H9 (cell line): ENCODE measurements at regions not wholly inside any gene's neighbourhood (a gene's known extent, or its start where the extent isn't known, plus 50 kb on each side); places are given as distances from the start of the nearest gene placed in this dataset.

Experiments
- DNase-seq: peaks from one replicate; pipeline ENCODE4 v3.0.0-alpha.2; 2017
- H2AFZ ChIP-seq: one replicate; pipeline ENCODE4 v1.6.1; 2013; ENCODE audit warnings: mild to moderate bottlenecking, low read length, control low read depth, moderate library complexity
- H2AK5ac ChIP-seq: 2 replicates; pipeline ENCODE4 v1.6.1; 2013; ENCODE audit warnings: low read length, control low read depth, mixed read lengths; ENCODE audit not compliant: insufficient read length
- H2BK120ac ChIP-seq: one replicate; pipeline ENCODE4 v1.6.1; 2013; ENCODE audit warnings: low read depth, mild to moderate bottlenecking, low read length, control low read depth, inconsistent platforms; ENCODE audit not compliant: poor library complexity, severe bottlenecking
- H2BK12ac ChIP-seq: 2 replicates; pipeline ENCODE4 v1.6.1; 2013; ENCODE audit warnings: low read length, control low read depth, mixed read lengths, low read depth; ENCODE audit not compliant: insufficient read length
- H2BK15ac ChIP-seq: 2 replicates; pipeline ENCODE4 v1.6.1; 2013; ENCODE audit warnings: low read depth, low read length, control low read depth
- H2BK20ac ChIP-seq: one replicate; pipeline ENCODE4 v1.6.1; 2013; ENCODE audit warnings: low read depth, mild to moderate bottlenecking, low read length, control low read depth, inconsistent platforms; ENCODE audit not compliant: poor library complexity, severe bottlenecking
- H2BK5ac ChIP-seq: 2 replicates; pipeline ENCODE4 v1.6.1; 2013; ENCODE audit warnings: low read length, control low read depth, mixed read lengths; ENCODE audit not compliant: insufficient read length
- H3K14ac ChIP-seq: 2 replicates; pipeline ENCODE4 v1.6.1; 2013; ENCODE audit warnings: low read length, control low read depth; ENCODE audit not compliant: insufficient read depth
- H3K18ac ChIP-seq: 2 replicates; pipeline ENCODE4 v1.6.1; 2013; ENCODE audit warnings: low read depth, mild to moderate bottlenecking, mixed read lengths, low read length, control low read depth; ENCODE audit not compliant: insufficient read length
- H3K23ac ChIP-seq: 2 replicates; pipeline ENCODE4 v1.6.1; 2013; ENCODE audit warnings: low read length, control low read depth, mixed read lengths, low read depth; ENCODE audit not compliant: insufficient read length
- H3K23me2 ChIP-seq: 2 replicates; pipeline ENCODE4 v1.6.1; 2013; ENCODE audit warnings: low read depth, mild to moderate bottlenecking, mixed read lengths, low read length, control low read depth; ENCODE audit not compliant: insufficient read length, poor library complexity, severe bottlenecking
- H3K27ac ChIP-seq: 2 replicates; pipeline ENCODE4 v1.5.1; 2013; ENCODE audit warnings: low read length, control low read depth, mixed read lengths, low read depth; ENCODE audit not compliant: insufficient read length
- H3K27me3 ChIP-seq: 2 replicates; pipeline ENCODE4 v1.6.1; 2013; ENCODE audit warnings: low read length, control low read depth, inconsistent platforms; ENCODE audit not compliant: insufficient read depth
- H3K4ac ChIP-seq: 2 replicates; pipeline ENCODE4 v1.6.1; 2013; ENCODE audit warnings: low read depth, mild to moderate bottlenecking, control low read depth, inconsistent platforms, low read length, moderate library complexity
- H3K4me1 ChIP-seq: 2 replicates; pipeline ENCODE4 v1.6.1; 2013; ENCODE audit warnings: low read length, control low read depth, inconsistent platforms; ENCODE audit not compliant: insufficient read depth
- H3K4me2 ChIP-seq: 2 replicates; pipeline ENCODE4 v1.6.1; 2013; ENCODE audit warnings: low read length, control low read depth, mixed read lengths; ENCODE audit not compliant: insufficient read length, insufficient read depth
- H3K56ac ChIP-seq: 2 replicates; pipeline ENCODE4 v1.6.1; 2013; ENCODE audit warnings: low read depth, mild to moderate bottlenecking, mixed read lengths, low read length, control low read depth; ENCODE audit not compliant: insufficient read length
- H3K79me1 ChIP-seq: 2 replicates; pipeline ENCODE4 v1.6.1; 2013; ENCODE audit warnings: low read depth, mild to moderate bottlenecking, moderate library complexity, low read length, control low read depth, inconsistent platforms; ENCODE audit not compliant: insufficient read depth, poor library complexity, severe bottlenecking
- H3K79me2 ChIP-seq: 2 replicates; pipeline ENCODE4 v1.6.1; 2013; ENCODE audit warnings: low read length, control low read depth, inconsistent platforms; ENCODE audit not compliant: insufficient read depth
- H3K9ac ChIP-seq: 2 replicates; pipeline ENCODE4 v1.6.1; 2013; ENCODE audit warnings: low read length, control low read depth, mixed read lengths; ENCODE audit not compliant: insufficient read length; ENCODE audit errors: extremely low read depth
- H3K9me3 ChIP-seq: one replicate; pipeline ENCODE4 v1.6.1; 2013; ENCODE audit warnings: low read depth, low read length, inconsistent platforms; ENCODE audit not compliant: control insufficient read depth
- H3T11ph ChIP-seq: one replicate; pipeline ENCODE4 v1.6.1; 2013; ENCODE audit warnings: mild to moderate bottlenecking, low read length, control low read depth, inconsistent platforms
- H4K20me1 ChIP-seq: one replicate; pipeline ENCODE4 v1.6.1; 2013; ENCODE audit not compliant: control insufficient read depth, insufficient read length, insufficient read depth
- H4K5ac ChIP-seq: 2 replicates; pipeline ENCODE4 v1.6.1; 2013; ENCODE audit warnings: low read depth, mild to moderate bottlenecking, mixed read lengths, low read length, control low read depth; ENCODE audit not compliant: insufficient read length
- H4K8ac ChIP-seq: replicated peaks from 2 replicates; pipeline ENCODE4 v1.6.1; 2013; ENCODE audit warnings: low read length, control low read depth, mixed read lengths, low read depth; ENCODE audit not compliant: insufficient read length
- H4K91ac ChIP-seq: 2 replicates; pipeline ENCODE4 v1.6.1; 2013; ENCODE audit warnings: low read depth, mild to moderate bottlenecking, moderate library complexity, mixed read lengths, low read length, control low read depth; ENCODE audit not compliant: insufficient read length
- H3K27ac Mint-ChIP-seq, 3 experiments: 2 replicates in 2 of 3; 3 replicates in 1 of 3; pipeline ENCODE4 v1.8.0; 2020 to 2021; ENCODE audit warnings: mixed read lengths in 3 of 3, mild to moderate bottlenecking in 1 of 3, moderate library complexity in 1 of 3
- H3K27me3 Mint-ChIP-seq: 2 replicates; pipeline ENCODE4 v1.8.0; 2021; ENCODE audit warnings: low read depth, mild to moderate bottlenecking, moderate library complexity, mixed read lengths
- H3K36me3 Mint-ChIP-seq, 3 experiments: 2 replicates in 2 of 3; 3 replicates in 1 of 3; pipeline ENCODE4 v1.8.0; 2020 to 2021; ENCODE audit warnings: low read depth in 3 of 3, mixed read lengths in 3 of 3; ENCODE audit not compliant: insufficient read depth in 1 of 3
- H3K4me1 Mint-ChIP-seq, 2 experiments: 2 replicates each; pipeline ENCODE4 v1.8.0; 2020; ENCODE audit warnings: mixed read lengths in 2 of 2
- H3K4me3 Mint-ChIP-seq, 2 experiments: 2 replicates in 1 of 2; 3 replicates in 1 of 2; pipeline ENCODE4 v1.8.0; 2020 to 2021; ENCODE audit warnings: mild to moderate bottlenecking in 2 of 2, mixed read lengths in 2 of 2, moderate library complexity in 1 of 2
- H3K9me3 Mint-ChIP-seq, 2 experiments: 2 replicates in 1 of 2; 3 replicates in 1 of 2; pipeline ENCODE4 v1.8.0; 2020; ENCODE audit warnings: mild to moderate bottlenecking in 2 of 2, mixed read lengths in 2 of 2, moderate library complexity in 1 of 2
- CTCF ChIP-seq: fragments of 200-600 bp; sonication (generic); conservative IDR thresholded peaks from 3 replicates; pipeline ENCODE4 v1.8.0; 2021; ENCODE audit warnings: antibody characterized with exemption, mild to moderate bottlenecking

GRCh38 chr11:109173504-109173903 is 248.5 kb upstream of the C11orf87 start:
- H3K79me2 ChIP-seq, result no peaks in the 10 kb centered on the region
- H2AK5ac ChIP-seq, result no peak overlapping the region
- no peaks in the 10 kb centered on the region for H4K20me1 ChIP-seq
- no peaks in the 10 kb centered on the region for H3K4me1 ChIP-seq
- H3K79me1 ChIP-seq, result no peaks in the 10 kb centered on the region
- no peaks in the 10 kb centered on the region for H3K27me3 Mint-ChIP-seq
- no peak overlapping the region for H2BK120ac ChIP-seq
- H3K4me2 ChIP-seq, result no peak overlapping the region
- H3K9ac ChIP-seq, result no peak overlapping the region
- H3K4me1 Mint-ChIP-seq, result no peaks in the 10 kb centered on the region
- no peak overlapping the region for H3K56ac ChIP-seq
- H3K18ac ChIP-seq, result no peak overlapping the region
- no peak overlapping the region for H4K8ac ChIP-seq
- no peak overlapping the region; a peak in 1 of 7 replicates for H3K27ac Mint-ChIP-seq
- no peak overlapping the region for H3K14ac ChIP-seq
- no peaks in the 10 kb centered on the region for H3K9me3 Mint-ChIP-seq
- no peak overlapping the region for H2BK20ac ChIP-seq
- no peaks in the 10 kb centered on the region for H3K36me3 Mint-ChIP-seq
- H4K91ac ChIP-seq, result no peak overlapping the region
- DNase-seq, result no peak
- TF ChIP-seq CTCF, result no peak
- H3K9me3 ChIP-seq, result no peaks in the 10 kb centered on the region
- H3K27ac ChIP-seq, result no peak overlapping the region
- no peak overlapping the region for H3K4me3 Mint-ChIP-seq
- no peak overlapping the region for H2BK5ac ChIP-seq
- H3K4ac ChIP-seq, result no peak overlapping the region
- no peak overlapping the region for H4K5ac ChIP-seq
- no peak overlapping the region for H3K23ac ChIP-seq
- H3K27me3 ChIP-seq, result no peaks in the 10 kb centered on the region
- H2BK12ac ChIP-seq, result no peak overlapping the region
- H3T11ph ChIP-seq, result no peak overlapping the region
- H2AFZ ChIP-seq, result no peak overlapping the region
- no peaks in the 10 kb centered on the region for H3K23me2 ChIP-seq
- no peak overlapping the region for H2BK15ac ChIP-seq
